GM18499 (cell line): ENCODE measurements at regions not wholly inside any gene's neighbourhood (a gene's known extent, or its start where the extent isn't known, plus 50 kb on each side); places are given as distances from the start of the nearest gene placed in this dataset.
"Not testable (repeated sequence)": the region's sequence is repeated elsewhere in the genome, so short reads cannot be mapped to it uniquely, and the experiment has no call there.

ENCODE experiments used
- ATAC-seq: cut with Tn5 transposase; IDR thresholded peaks from one replicate; pipeline ENCODE4 v1.9.1; 2021; ENCODE audit warnings: moderate number of reproducible peaks; ENCODE audit not compliant: insufficient read depth, unreplicated experiment

GRCh38 chr4:72701987-72702819 lies 133.2 kb upstream of the ADAMTS3 start:
- peak; percentile 92 for ATAC-seq

- no peak for ATAC-seq
Observed at GRCh38 chr4:72690771-72691170, 121.8 kb upstream of the ADAMTS3 start.

GRCh38 chr4:72689923-72690322 lies 120.9 kb upstream of the ADAMTS3 start:
- ATAC-seq = no peak

- ATAC-seq = not testable (repeated sequence)
Observed at GRCh38 chr4:72686390-72686789, 117.4 kb upstream of the ADAMTS3 start.

GRCh38 chr4:72679666-72680065 lies 110.6 kb upstream of the ADAMTS3 start:
- ATAC-seq = no peak

GRCh38 chr4:72677886-72678285 lies 108.9 kb upstream of the ADAMTS3 start:
- ATAC-seq = no peak

GRCh38 chr4:72677265-72677664 lies 108.2 kb upstream of the ADAMTS3 start:
- ATAC-seq = no peak

- no peak for ATAC-seq
Observed at GRCh38 chr4:72671980-72672379, 103.0 kb upstream of the ADAMTS3 start.

- ATAC-seq = no peak
Observed at GRCh38 chr4:72670521-72670920, 101.5 kb upstream of the ADAMTS3 start.

- ATAC-seq = no peak
Observed at GRCh38 chr4:72666910-72667309, 97.9 kb upstream of the ADAMTS3 start.

- no peak for ATAC-seq
Observed at GRCh38 chr4:72665171-72665968, 96.3 kb upstream of the ADAMTS3 start.

GRCh38 chr4:72663828-72664227 lies 94.8 kb upstream of the ADAMTS3 start:
- ATAC-seq = no peak

- no peak for ATAC-seq
Observed at GRCh38 chr4:72661830-72662229, 92.8 kb upstream of the ADAMTS3 start.

- ATAC-seq = no peak
Observed at GRCh38 chr4:72641611-72642010, 72.6 kb upstream of the ADAMTS3 start.

- ATAC-seq = not testable (repeated sequence)
Observed at GRCh38 chr4:72636866-72637265, 67.8 kb upstream of the ADAMTS3 start.

GRCh38 chr4:72635931-72636330 lies 66.9 kb upstream of the ADAMTS3 start:
- not testable (repeated sequence) for ATAC-seq

- not testable (repeated sequence) for ATAC-seq
Observed at GRCh38 chr4:72632253-72632652, 63.2 kb upstream of the ADAMTS3 start.

- no peak for ATAC-seq
Observed at GRCh38 chr4:72631296-72631695, 62.3 kb upstream of the ADAMTS3 start.

- ATAC-seq = no peak
Observed at GRCh38 chr4:72629540-72629939, 60.5 kb upstream of the ADAMTS3 start.

- no peak for ATAC-seq
Observed at GRCh38 chr4:72627723-72628122, 58.7 kb upstream of the ADAMTS3 start.
